IPS-NIHi11 (cell line): ENCODE measurements at regions not wholly inside any gene's neighbourhood (a gene's known extent, or its start where the extent isn't known, plus 50 kb on each side); places are given as distances from the start of the nearest gene placed in this dataset.

ENCODE experiments used
- DNase-seq: peaks from one replicate; pipeline ENCODE4 v3.0.0; 2012; ENCODE audit warnings: mixed read lengths, low spot score

DNA sequence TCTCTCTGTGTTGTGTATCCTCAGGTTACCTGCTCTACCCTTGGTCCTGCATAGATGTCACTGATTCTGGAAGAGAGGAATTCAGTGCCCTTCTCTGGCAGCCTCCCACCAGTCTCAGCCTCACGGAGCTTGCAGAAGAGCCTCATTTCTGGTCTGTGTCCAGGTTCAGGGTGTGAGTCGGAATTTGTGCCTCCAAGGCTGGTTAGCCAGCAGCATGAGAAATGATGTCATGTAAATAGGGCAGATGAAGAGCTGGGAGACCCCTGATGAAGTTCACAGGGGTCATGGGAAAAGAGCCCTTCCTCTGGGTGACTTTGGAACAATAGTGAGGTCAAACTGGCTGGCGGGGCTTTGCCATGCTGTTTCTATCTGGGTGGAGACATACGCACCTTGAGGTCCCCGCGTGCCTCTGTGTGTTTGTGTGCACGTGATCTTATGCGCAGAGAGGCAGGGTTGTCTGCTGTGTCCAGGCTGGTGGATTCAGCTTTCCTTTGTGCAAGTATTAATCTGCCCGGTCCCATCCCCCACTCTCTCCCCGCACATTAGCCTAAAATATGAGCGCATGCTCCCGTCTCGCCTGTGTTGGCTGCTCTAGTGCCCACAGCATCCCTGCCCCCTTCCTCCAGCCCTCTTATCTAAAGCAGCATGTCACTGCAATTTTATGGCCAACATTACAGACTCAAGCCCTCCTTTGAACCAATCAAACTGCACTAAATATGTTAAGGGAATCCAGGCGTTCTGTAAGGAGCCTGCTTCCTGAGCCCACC, 256.3 kb upstream of the ZFHX3 start:
- no peak for DNase-seq

DNA sequence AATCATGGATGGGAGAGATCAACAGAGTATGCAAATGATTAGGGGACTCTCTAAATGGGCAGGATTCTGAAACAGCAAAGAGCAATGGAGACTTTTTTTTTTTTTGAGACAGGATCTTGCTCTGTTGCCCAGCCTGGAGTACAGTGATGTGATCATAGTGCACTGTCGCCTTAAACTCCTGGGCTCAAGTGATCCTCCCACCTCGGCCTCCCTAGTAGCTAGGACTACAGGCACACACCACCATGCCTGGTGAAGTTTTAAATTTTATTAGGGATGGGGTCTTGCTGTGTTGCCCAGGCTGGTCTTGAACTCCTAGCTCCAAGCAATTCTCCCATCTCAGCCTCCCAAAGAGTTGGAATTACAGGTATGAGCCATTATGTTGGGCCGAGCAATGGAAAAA, 255.0 kb upstream of the ZFHX3 start:
- DNase-seq = no peak

DNA sequence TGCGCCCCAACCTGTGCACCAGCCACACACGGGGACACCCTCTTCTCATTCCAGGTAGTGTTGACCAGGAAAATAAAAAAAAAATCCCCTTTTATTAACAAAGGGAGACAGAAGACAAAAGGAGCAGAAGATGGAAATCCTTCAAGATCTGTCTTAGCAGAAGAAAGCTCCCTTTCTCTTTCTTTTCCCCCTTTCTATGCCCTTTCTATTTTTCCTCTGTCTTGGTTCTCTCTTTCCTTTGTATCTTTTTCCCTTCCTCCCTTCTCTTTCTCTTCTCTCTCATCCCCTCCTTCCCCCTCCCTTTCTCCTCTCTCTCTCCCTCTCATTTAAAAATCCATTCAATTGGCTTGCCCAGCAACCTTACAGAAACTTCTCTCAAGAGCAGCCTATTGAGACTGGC, 254.1 kb upstream of the ZFHX3 start:
- no peak for DNase-seq

DNA sequence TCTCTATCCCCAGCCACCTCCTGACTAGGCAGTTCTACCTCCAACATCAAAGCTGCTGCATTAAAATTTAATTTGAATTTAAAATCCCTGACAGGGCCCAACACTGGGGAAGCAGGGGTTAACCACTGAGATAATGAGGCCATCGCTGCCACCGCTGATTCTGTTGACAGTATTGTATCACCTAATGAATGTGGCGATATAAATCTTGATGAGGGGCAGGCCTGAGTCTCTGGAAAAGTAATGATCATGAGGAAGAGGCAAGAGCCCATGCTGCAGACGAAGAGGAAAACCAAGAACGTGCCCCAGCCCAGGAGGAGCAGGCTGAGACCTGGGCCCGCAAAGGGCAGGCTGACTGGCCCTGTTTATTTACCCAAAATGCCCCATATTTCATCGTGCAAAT, 251.4 kb upstream of the ZFHX3 start:
- no peak for DNase-seq

DNA sequence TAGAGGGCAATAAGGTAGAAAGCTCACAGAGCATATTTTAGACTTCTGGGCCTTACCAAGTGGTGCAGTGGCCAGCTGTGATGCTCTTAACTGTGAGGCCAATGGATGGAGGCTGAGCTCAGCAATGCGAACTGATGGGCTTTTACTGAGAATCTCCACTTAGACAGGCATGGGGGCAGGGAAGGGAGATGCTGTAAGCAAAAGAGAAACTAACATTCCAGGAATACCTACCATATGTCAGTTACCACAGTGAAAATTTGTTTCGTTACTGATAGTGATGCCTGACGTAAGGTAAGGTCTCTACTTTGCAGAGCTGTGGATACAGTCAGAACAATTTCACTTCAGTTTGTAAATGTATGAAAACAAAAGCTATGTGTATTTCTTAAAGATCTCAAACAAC, 250.6 kb upstream of the ZFHX3 start:
- DNase-seq = peak; percentile 49

DNA sequence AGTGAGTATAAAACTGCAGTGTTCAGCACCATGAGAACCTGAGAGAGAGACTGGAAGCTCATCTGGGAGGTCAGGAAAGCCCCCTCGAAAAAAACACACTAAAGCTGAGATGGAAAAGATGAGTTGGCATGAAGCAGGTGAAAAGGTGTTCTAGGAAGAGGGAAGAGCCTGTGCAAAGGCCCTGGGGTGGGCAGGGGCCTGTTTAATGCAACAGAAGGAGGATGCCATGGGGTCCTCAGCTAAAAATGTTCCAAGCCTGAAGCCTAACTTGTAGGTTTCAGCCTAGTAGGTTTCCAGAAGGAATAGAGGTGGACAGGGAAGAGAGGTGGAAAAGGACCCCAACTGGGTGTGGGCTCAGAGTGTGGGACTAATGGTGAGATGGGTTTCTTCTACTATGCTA, 242.3 kb upstream of the ZFHX3 start:
- DNase-seq = no peak

DNA sequence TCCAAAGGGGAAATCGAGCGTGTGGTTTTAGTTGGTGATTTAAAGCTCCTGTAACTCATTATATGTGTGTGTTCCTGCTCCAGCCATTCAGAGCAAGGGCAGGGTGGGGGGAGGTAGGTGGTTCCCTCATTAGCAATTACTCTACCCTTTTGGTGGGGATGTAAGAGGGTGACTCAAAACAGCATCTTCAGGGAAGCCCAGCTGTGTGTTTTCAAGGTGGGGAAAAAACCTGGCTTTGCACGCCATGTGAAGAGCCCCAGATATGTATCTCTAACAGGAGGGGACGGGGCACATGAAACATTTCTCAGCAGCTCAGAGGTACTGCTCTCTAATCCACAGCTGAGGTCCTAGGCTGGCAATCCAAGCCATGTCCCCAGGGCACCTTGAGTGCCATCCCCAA, 241.3 kb upstream of the ZFHX3 start:
- no peak for DNase-seq

DNA sequence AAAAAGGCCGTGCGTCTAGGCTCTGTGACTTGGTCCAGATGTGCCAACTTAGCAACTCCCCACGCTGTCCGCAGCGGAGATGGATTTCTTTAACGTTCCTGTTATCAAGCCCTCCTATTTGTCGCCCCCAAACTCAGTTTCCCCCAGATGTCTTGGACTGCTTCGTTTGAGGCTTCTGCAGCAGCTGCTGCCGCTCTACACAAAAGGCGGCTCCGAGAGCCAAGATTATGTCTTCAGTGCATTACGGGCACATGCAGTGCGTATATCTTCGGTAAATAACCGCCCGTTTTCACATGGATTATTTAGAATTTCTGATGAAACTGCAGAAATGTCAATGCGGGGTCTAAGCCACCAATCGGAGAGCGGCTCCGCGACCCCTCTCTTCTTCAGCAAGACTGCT, 240.6 kb upstream of the ZFHX3 start:
- DNase-seq = no peak

DNA sequence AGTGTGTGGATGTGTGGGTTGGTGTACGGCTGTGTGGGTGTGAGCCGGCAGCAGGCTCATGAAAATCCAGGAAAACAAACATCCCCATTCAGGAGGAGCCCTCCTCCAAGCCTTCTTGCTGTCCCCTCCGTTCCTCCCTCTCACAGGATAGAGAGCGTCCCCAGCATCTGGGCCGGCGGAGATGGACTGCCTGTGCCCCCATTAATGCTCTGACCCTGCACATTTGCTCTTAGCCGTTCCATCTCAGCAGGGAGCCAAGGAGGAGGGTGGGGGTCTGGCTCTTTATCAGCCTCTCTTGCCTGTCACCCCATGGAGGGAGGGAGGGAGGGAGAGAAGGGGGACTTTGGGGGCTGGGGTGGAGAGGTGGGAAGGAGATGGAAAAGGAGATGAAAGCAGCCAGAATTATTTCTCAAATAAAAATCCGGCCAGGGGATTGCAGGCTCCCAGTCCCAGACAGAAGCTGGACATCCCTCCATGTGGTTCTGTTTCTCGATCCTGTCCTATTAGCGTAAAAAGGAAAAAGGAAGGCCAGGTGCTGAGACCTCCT, 240.0 kb upstream of the ZFHX3 start:
- no peak for DNase-seq

DNA sequence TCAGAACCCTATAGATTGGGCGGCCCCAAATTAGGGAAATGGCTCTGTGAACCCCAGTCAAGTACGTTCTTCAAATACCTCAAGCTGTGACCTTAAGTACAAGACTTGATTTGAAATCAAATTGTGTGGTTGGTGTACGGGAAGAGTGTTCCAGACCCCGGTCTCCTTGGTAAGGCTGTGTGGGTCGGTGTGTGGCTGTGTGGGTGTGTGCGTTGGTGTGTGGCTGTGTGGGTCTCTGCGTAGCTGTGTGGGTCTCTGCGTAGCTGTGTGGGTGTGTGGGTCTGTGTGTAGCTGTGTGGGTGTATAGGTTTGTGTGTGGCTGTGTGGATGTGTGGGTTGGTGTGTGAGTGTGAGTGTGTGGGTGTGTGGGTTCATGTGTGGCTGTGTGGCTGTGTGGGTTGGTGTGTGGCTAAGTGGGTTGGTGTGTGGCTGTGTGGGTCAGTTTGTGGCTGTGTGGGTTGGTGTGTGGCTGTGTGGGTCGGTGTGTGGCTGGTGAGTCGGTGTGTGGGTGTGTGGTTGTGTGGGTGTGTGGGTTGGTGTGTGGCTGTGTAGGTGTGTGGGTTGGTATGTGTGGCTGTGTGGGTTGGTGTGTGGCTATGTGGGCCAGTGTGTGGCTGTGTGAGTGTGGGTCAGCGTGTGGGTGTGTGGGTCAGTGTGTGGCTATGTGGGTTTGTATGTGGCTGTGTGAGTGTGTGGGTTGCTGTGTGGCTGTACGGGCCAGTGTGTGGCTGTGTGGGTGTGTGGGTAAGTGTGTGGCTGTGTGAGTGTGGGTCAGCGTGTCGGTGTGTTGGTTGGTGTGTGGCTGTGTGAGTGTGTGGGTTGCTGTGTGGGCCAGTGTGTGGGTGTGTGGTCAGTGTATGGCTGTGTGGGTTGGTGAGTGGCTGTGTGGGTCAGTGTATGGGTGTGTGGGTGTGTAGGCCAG, 238.7 kb upstream of the ZFHX3 start:
- no peak for DNase-seq

DNA sequence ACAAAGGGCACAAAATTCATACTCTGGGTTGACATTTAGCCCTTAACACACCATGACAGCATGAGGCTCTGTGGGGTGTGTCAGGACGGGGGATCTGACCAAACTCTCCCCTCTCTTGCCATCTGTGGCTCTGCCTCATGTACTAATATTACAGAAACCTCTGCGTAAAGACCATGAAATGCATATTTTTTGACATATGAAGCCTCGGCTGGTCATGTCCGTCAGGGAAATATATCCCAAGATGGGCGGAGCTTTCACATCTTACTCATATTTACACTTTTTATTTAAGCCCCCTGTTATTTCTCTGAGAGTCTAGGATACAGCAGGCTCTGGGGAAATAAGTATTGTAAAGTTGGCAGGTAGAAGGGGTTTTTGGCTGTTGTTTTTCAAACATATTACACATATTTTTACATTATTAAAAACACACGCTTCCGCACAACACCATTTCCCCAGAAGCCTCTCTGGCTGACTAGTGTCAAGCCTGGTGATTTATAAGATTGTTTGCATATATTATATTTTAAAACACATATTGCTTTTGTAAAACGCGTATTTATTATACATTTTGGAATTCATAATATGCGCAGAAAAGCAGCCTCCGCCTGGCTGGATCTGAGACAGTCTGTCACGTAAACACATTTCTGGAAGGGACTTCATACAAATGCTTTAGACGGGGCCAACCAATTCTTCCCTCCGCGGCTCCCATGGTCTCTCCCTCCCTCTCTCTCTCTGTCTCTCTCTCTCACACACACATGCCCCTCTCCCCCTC, 237.7 kb upstream of the ZFHX3 start:
- DNase-seq = no peak

DNA sequence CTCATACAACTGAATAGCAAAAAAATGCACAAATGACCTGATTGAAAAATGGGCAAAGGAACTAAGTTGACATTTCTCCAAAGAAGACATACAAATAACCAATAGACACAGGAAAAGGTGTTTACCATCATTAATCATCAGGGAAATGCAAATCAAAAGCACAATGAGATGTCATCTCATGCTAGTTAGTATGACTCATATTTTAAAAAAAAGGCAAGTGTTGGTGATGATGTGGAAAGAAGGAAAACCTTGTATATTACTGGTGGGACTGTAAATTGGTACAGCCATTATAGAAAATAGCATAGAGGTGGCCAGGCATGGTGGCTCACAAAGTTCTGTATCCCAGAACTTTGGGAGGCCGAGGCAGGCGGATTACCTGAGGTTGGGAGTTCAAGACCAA, 232.5 kb upstream of the ZFHX3 start:
- DNase-seq = no peak

DNA sequence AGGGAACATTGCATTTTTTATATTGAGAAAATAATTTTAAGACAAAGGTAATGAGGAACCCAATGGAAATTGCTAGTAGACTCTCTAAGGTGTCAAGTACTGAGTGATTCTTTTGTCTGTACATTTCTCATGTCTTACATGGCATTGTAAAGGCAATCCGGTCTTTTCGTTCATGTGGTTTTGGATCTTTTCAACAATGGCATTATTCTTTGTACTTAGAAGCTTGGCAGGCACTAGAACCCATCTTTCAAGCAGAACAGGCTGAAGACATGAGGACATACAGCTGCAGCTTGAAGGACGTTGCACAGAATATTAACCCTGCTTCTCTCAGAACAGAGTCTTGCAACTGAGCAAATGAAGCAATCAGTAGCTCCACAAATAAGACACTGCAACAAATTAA, 231.5 kb upstream of the ZFHX3 start:
- DNase-seq = no peak

DNA sequence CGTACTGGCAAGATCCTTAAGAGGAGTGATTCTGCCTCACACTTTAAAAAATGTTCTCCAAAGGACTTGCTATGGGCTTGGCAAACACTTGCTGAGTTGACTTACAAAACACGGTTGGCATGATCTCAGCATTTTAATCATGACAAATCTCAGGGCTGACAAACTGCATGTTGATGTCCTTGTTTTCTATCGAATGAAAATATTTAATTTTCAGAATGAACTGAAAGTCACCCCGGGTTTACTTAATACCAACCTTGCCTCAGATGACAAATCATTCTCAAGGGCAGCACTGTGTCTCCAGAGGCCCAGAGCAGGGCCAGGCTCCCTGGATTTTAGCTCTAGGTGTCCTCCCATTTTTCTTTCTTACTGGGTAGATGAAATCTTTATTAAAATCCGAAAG, 229.1 kb upstream of the ZFHX3 start:
- no peak for DNase-seq

DNA sequence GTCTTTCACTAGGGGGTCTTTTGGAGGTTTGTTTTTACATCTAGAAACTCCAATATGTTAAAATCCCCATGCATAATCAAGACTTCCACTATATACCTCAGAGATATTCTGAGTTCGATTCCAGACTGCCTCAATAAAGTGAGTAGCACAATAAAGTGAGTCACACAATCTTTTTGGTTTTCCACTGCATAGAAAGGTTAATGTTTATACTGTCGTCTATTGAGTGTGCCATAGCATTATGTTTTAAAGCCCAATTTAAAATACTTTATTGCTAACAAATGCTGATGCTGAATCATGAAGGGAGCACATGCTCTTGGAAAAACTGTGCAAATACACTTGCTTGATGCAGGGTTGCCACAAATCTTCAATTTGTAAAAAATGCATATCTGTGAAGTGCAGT, 227.5 kb upstream of the ZFHX3 start:
- no peak for DNase-seq

DNA sequence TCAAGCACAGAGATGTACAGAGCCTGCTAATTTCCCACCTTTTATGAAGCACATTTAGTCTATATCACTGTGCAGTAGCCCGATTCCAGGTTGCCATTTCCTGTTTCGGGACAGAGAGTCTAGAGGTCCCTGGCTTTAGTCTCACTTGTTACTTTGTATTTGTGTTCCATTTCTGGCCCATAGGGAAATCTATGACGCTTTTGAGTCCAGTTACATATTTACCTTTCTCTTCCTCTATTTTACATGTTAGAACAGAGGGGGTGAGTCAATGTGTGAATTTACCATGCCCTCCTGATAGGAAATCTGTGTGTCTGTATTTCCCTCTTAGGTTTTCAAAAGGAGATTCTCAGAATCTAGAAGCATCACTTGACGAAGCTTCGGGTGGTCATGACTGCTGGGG, 227.1 kb upstream of the ZFHX3 start:
- no peak for DNase-seq

DNA sequence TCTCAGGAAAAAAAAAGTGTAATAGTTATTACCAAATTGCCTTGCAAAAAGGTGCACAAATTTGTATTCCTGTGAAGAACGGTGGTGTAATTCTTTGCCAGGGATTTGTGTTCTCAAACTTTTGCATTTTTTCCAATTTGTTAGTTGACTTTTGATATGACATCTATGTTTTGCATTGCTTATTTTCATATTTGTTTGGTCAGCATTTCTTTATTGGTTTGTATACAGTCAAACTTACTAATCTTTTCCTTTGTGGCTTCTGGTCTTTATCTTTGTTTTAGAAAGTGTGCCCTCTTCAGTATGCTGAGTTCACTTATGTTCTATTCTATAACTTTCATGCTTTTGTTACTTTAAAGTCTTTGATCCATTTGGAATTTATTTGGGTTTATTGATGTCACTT, 226.2 kb upstream of the ZFHX3 start:
- DNase-seq = no peak

DNA sequence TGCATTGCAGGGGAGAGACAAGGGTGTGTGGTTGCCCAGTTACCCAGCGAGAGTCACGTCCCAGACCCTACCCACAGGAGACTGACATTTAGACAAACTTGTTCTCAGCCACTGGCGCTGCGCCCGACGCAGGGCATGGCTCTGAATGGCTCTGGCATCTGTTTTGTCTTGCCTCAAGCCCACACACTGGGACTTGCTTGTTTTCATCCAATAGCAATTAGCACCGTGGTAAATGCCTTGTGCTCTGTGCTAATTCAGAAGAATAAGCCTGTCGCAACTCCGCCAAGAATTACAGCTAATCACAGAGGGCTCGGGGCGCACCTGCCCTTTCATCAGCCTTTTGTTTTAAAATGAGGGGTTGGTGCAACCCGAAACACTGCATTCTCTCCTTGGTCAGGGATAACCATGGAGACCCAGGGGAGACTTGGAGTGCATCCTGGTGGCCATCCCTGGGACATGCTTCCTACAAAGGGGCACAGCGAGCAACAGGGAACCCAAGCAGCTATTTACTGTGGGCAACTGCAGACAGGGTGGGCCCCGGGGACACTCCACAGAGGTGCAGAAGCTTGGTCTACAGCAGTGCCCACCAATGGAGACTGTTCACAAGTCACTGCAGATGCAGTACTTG, 220.6 kb upstream of the ZFHX3 start:
- peak; percentile 37 for DNase-seq

DNA sequence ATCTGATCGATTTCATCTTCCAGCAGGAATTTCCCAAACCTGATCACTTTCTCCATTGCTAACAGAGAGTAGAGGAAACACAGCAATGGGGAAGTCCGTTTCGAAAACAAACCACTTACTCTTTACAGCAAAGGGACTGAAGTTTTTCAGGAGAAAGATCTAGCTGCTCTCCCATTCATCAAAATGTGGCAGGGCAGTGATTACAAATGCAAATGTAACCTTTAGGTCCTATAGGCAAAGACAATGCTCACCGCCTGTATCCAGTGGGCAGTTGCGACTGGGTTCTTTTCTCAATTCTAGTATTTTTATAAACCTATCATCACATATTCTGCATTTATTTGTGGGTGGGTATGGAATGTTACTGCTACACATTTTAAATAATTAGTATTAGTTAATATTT, 218.0 kb upstream of the ZFHX3 start:
- no peak for DNase-seq

DNA sequence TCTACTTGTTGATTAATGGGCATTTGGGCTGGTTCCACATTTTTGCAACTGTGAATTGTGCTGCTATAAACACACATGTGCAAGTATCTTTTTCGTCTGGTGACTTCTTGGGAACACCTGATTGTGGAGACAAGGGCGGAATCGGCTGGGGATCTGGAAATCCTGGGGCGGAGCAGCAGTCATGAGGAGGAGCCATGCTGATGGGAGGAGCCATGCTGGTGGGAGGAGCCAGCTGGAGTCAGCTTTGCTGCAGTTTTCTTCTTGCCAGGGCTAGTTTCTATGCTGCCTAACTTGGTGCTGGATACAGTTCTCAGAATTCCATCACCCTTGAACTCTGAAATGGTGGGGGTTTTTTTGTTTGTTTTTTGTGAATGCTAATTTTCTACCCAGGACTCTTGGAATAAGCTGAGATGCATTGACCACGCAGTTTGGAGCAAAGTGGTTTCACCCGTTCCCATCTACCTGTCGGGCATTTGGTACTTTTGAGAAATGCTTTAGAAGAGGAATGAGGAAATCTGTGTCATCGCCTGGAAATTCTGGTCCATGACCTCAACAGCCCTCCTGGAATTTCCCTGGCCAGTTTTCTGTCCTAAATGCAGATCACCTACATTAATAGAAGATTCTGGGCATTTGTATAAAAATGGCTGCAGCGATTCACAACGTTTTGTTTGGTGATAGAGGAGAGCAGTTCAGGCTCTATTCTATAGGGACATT, 217.4 kb upstream of the ZFHX3 start:
- peak; percentile 48 for DNase-seq

DNA sequence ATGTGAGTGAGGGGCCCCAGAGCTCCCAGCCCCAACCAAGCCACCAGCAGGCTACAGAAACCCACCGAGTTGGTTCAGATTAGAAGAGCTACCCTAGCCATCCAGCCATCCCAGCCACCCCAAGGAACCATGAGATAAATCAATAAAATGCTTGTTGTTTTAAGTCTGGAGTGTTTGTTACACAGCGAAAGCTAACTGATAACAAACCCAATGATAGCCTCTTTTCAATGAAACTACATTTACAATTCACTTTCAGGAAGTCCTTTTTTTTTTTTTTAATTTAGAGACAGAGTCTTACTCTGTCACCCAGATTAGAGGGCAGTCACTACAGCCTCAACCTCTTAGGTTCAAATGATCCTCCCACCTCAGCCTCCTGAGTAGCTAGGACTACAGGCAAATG, 215.0 kb upstream of the ZFHX3 start:
- no peak for DNase-seq
